ENCODE measurements at regions not wholly inside any gene's neighbourhood (a gene's known extent, or its start where the extent isn't known, plus 50 kb on each side); places are given as distances from the start of the nearest gene placed in this dataset.
A peak's percentile ranks its signal among the peaks of the same experiment; 100 is the strongest.

- Histone ChIP-seq H3K4me3 (no peak overlapping the region), H3K9me3 (ENCODE audit: control insufficient read depth in 4 of 4, insufficient read depth in 3 of 4, low read length in 3 of 4) (no peaks in the 10 kb centered on the region), H3K36me3 (ENCODE audit: control insufficient read depth in 4 of 4, insufficient read depth in 4 of 4, low read length in 4 of 4) (no peaks in the 10 kb centered on the region), H3K9ac (ENCODE audit: insufficient read depth in 1 of 2, low read length in 2 of 2) (no peak overlapping the region), H3K4me1 (ENCODE audit: control insufficient read depth in 5 of 5, insufficient read depth in 5 of 5, low read length in 5 of 5) (peaks cover 0 to 6% (median 0%) of the 10 kb centered on the region in 5 donors), H3K27me3 (ENCODE audit: control insufficient read depth in 3 of 3, insufficient read depth in 3 of 3, low read length in 2 of 3) (peaks cover 0 to 9% (median 6%) of the 10 kb centered on the region in 3 donors), H3K27ac (ENCODE audit: low read depth in 1 of 2, low read length in 1 of 2) (peak overlapping the region in 1 of 2 donors; percentile 23)
- TF ChIP-seq CTCF (IDR thresholded peaks at IDR 0.05; ENCODE audit: control extremely low read depth, extremely low read depth) = no peak
- DNase-seq (peak in 2 of 3 donors; percentile 7 to 19), ATAC-seq (ENCODE audit: insufficient read depth, low FRiP score) (no peak)
- 61 to 68% methylated on average over 31 of the region's 31 CpGs for WGBS, 2 donors
Measured at GRCh38 chr4:1568855-1569460, 115.2 kb downstream of the FAM53A start.

- H3K9me3 ChIP-seq (ENCODE audit: control insufficient read depth in 4 of 4, insufficient read depth in 3 of 4, low read length in 3 of 4) = no peaks in the 10 kb centered on the region
- WGBS, 2 donors = 47 to 49% methylated on average over 41 to 42 of the region's 42 CpGs
- peaks cover 0 to 6% (median 0%) of the 10 kb centered on the region in 5 donors for H3K4me1 ChIP-seq (ENCODE audit: control insufficient read depth in 5 of 5, insufficient read depth in 5 of 5, low read length in 5 of 5)
- H3K27ac ChIP-seq (ENCODE audit: low read depth in 1 of 2, low read length in 1 of 2) = no peak overlapping the region
- DNase-seq = peak in 1 of 3 donors; percentile 13
- H3K27me3 ChIP-seq (ENCODE audit: control insufficient read depth in 3 of 3, insufficient read depth in 3 of 3, low read length in 2 of 3) = peaks cover 0 to 9% (median 5%) of the 10 kb centered on the region in 3 donors
- H3K4me3 ChIP-seq = no peak overlapping the region
- no peak for ATAC-seq (ENCODE audit: insufficient read depth, low FRiP score)
- H3K36me3 ChIP-seq (ENCODE audit: control insufficient read depth in 4 of 4, insufficient read depth in 4 of 4, low read length in 4 of 4) = no peaks in the 10 kb centered on the region
- no peak for TF ChIP-seq CTCF (IDR thresholded peaks at IDR 0.05; ENCODE audit: control extremely low read depth, extremely low read depth)
- no peak overlapping the region for H3K9ac ChIP-seq (ENCODE audit: insufficient read depth in 1 of 2, low read length in 2 of 2)
Measured at GRCh38 chr4:1567808-1568581, 116.1 kb downstream of the FAM53A start.

GRCh38 chr4:1567519-1567807 lies 116.7 kb downstream of the FAM53A start:
- no peak overlapping the region for H3K27ac ChIP-seq (ENCODE audit: low read depth in 1 of 2, low read length in 1 of 2)
- ATAC-seq (ENCODE audit: insufficient read depth, low FRiP score) (no peak), DNase-seq (no peak)
- no peaks in the 10 kb centered on the region for H3K9me3 ChIP-seq (ENCODE audit: control insufficient read depth in 4 of 4, insufficient read depth in 3 of 4, low read length in 3 of 4)
- no peaks in the 10 kb centered on the region for H3K36me3 ChIP-seq (ENCODE audit: control insufficient read depth in 4 of 4, insufficient read depth in 4 of 4, low read length in 4 of 4)
- 77 to 83% methylated on average over 6 of the region's 6 CpGs for WGBS, 2 donors
- no peak overlapping the region for H3K9ac ChIP-seq (ENCODE audit: insufficient read depth in 1 of 2, low read length in 2 of 2)
- no peak for TF ChIP-seq CTCF (IDR thresholded peaks at IDR 0.05; ENCODE audit: control extremely low read depth, extremely low read depth)
- peaks cover 0 to 9% (median 3%) of the 10 kb centered on the region in 3 donors for H3K27me3 ChIP-seq (ENCODE audit: control insufficient read depth in 3 of 3, insufficient read depth in 3 of 3, low read length in 2 of 3)
- H3K4me3 ChIP-seq = no peak overlapping the region
- H3K4me1 ChIP-seq (ENCODE audit: control insufficient read depth in 5 of 5, insufficient read depth in 5 of 5, low read length in 5 of 5) = peaks cover 0 to 6% (median 0%) of the 10 kb centered on the region in 5 donors
